ENCODE measurements at regions not wholly inside any gene's neighbourhood (a gene's known extent, or its start where the extent isn't known, plus 50 kb on each side); places are given as distances from the start of the nearest gene placed in this dataset.

GRCh38 chr4:179151770-179152169, 1709.5 kb upstream of the AGA start:
- TF ChIP-seq, protein P1, sequence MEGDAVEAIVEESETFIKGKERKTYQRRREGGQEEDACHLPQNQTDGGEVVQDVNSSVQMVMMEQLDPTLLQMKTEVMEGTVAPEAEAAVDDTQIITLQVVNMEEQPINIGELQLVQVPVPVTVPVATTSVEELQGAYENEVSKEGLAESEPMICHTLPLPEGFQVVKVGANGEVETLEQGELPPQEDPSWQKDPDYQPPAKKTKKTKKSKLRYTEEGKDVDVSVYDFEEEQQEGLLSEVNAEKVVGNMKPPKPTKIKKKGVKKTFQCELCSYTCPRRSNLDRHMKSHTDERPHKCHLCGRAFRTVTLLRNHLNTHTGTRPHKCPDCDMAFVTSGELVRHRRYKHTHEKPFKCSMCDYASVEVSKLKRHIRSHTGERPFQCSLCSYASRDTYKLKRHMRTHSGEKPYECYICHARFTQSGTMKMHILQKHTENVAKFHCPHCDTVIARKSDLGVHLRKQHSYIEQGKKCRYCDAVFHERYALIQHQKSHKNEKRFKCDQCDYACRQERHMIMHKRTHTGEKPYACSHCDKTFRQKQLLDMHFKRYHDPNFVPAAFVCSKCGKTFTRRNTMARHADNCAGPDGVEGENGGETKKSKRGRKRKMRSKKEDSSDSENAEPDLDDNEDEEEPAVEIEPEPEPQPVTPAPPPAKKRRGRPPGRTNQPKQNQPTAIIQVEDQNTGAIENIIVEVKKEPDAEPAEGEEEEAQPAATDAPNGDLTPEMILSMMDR (IDR thresholded peaks at IDR 0.05; ENCODE audit: borderline replicate concordance, extremely low read depth, low read length, poor library complexity, severe bottlenecking), result no peak
- TF ChIP-seq EZH2 (IDR thresholded peaks at IDR 0.05; ENCODE audit: borderline replicate concordance, low read depth, low read length, severe bottlenecking), result no peak
